Activated CD4-positive, alpha-beta T cell treated with anti-CD3 and anti-CD28 coated beads, Interleukin-2, amount 10 ng/mL, durations not matched to agents 7 days and 5 days (primary cell): ENCODE measurements at regions not wholly inside any gene's neighbourhood (a gene's known extent, or its start where the extent isn't known, plus 50 kb on each side); places are given as distances from the start of the nearest gene placed in this dataset.

Experiments
- CTCF ChIA-PET: fragments of 350-600 bp; sonication (Branson Sonifier 250); formaldehyde crosslinking; loops from one replicate; lab custom pipeline; 2021; ENCODE audit warnings: antibody characterized with exemption; lab: Charles Lee
- POLR2A ChIA-PET: fragments of 350-600 bp; sonication (Branson Sonifier 250); formaldehyde crosslinking; loops from one replicate; lab custom pipeline; 2021; ENCODE audit warnings: antibody characterized with exemption; lab: Charles Lee
- DNase-seq: peaks from one replicate; pipeline ENCODE4 v3.0.0-alpha.2; 2020
- H3K27ac Mint-ChIP-seq: one replicate; pipeline ENCODE4 v1.8.0; 2021; ENCODE audit warnings: mild to moderate bottlenecking, moderate library complexity, mixed read lengths
- H3K27me3 Mint-ChIP-seq: one replicate; pipeline ENCODE4 v1.8.0; 2021; ENCODE audit warnings: mixed read lengths
- H3K36me3 Mint-ChIP-seq: one replicate; pipeline ENCODE4 v1.8.0; 2021; ENCODE audit warnings: low read depth, mixed read lengths
- H3K4me1 Mint-ChIP-seq: one replicate; pipeline ENCODE4 v1.8.0; 2021; ENCODE audit warnings: mixed read lengths
- H3K4me3 Mint-ChIP-seq: one replicate; pipeline ENCODE4 v1.8.0; 2021; ENCODE audit warnings: mild to moderate bottlenecking, moderate library complexity, mixed read lengths
- H3K9me3 Mint-ChIP-seq: one replicate; pipeline ENCODE4 v1.8.0; 2021; ENCODE audit warnings: mixed read lengths

DNA sequence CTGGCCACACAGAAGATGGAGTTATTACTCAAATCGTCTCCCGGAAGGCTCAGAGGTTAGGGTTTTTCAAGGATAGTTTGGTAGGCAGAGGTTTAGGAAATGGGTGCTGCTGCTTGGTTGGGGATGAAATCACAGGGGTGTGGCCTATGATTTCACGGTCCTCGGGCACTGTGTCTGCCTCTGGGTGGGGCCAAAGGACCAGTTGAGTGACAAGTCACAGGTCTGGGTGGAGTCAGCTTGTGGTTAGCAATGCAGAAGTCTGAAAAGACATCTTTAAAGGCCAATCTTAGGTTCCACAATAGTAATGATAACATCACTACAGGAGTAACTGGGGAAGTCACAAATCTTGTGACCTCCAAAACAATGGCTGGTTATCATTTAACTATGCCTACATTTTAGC lies 387.8 kb downstream of the ZNF521 start:
- no peak for DNase-seq
- no peaks in the 10 kb centered on the region for H3K36me3 Mint-ChIP-seq
- H3K4me3 Mint-ChIP-seq = no peak overlapping the region
- ChIA-PET POLR2A (no interaction called here), CTCF (no interaction called here)
- H3K27ac Mint-ChIP-seq = no peak overlapping the region
- H3K27me3 Mint-ChIP-seq = no peaks in the 10 kb centered on the region
- H3K9me3 Mint-ChIP-seq = no peaks in the 10 kb centered on the region
- H3K4me1 Mint-ChIP-seq = no peaks in the 10 kb centered on the region

DNA sequence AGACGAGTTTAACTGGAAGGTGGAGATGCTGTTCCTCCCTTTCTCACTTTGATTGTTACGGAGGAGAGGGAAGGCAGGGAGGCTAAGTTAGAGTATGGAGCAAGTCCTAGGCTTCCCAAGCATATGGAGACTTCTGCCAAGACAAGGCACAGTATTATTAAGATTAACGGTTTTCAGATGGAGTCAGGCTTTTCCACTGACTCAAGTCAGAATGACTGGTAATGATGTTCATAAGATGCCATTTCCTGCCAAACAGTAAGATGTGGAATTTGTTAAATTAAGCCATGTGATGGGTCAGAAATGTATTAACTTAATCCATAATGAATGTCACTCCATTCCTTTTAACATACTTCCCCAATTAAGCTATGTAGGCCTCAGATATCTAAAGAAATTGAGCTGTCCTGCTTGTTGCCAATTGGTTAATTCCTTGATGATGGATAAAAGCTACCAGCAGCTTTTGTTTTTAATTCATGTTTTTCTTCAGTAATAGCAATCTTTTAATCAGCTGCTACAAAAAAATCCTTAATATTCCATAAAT lies 383.7 kb downstream of the ZNF521 start:
- no peaks in the 10 kb centered on the region for H3K4me1 Mint-ChIP-seq
- H3K4me3 Mint-ChIP-seq = no peak overlapping the region
- no peaks in the 10 kb centered on the region for H3K36me3 Mint-ChIP-seq
- DNase-seq = no peak
- H3K27me3 Mint-ChIP-seq = no peaks in the 10 kb centered on the region
- POLR2A ChIA-PET = no interaction called here
- peaks cover 4% of the 10 kb centered on the region for H3K9me3 Mint-ChIP-seq
- H3K27ac Mint-ChIP-seq = no peak overlapping the region
- CTCF ChIA-PET = no interaction called here

DNA sequence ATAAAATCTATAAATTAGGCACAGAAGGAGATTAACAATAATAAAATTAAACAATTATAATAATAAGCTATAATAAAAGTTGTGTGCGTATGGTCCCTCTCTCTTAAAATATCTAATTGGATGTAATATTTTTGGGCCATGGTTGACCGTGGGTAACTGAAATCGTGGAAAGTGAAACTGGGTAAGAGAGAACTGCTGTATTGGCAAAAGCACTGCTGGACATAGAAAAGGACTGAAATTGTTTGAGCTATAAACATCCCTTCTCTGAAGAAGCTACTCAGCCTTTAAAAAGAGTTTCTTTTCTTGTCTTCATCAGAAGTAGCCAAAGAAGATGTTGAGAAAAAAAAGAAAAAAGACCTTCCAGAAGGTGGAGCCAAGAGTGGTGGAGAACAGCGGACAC lies 379.4 kb downstream of the ZNF521 start:
- H3K4me3 Mint-ChIP-seq = no peak overlapping the region
- no peaks in the 10 kb centered on the region for H3K36me3 Mint-ChIP-seq
- H3K9me3 Mint-ChIP-seq = peaks cover 4% of the 10 kb centered on the region
- H3K4me1 Mint-ChIP-seq = no peaks in the 10 kb centered on the region
- CTCF ChIA-PET = no interaction called here
- POLR2A ChIA-PET = no interaction called here
- H3K27ac Mint-ChIP-seq = no peak overlapping the region
- H3K27me3 Mint-ChIP-seq = no peaks in the 10 kb centered on the region
- no peak for DNase-seq

DNA sequence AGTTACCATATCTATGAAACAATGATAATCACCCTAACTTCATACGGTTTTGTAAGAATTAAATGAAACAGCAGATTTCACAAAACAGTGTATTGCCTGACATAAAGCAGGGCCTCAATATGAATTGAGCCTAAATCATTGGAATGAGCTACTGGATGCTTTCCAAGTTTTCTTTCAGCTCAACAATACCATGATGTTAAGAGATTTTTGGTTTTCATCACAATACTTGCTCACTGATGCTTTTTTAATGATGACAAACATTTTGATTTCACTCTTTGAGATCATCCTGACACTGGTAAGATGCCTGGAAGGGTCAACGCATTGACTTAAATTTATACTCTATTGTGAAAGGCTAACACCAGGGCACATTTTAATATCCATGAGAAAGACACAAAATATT lies 377.5 kb downstream of the ZNF521 start:
- Mint-ChIP-seq H3K9me3 (peaks cover 4% of the 10 kb centered on the region), H3K36me3 (no peaks in the 10 kb centered on the region), H3K4me3 (no peak overlapping the region), H3K4me1 (no peaks in the 10 kb centered on the region), H3K27ac (no peak overlapping the region), H3K27me3 (no peaks in the 10 kb centered on the region)
- POLR2A ChIA-PET = no interaction called here
- DNase-seq = no peak
- CTCF ChIA-PET = no interaction called here

DNA sequence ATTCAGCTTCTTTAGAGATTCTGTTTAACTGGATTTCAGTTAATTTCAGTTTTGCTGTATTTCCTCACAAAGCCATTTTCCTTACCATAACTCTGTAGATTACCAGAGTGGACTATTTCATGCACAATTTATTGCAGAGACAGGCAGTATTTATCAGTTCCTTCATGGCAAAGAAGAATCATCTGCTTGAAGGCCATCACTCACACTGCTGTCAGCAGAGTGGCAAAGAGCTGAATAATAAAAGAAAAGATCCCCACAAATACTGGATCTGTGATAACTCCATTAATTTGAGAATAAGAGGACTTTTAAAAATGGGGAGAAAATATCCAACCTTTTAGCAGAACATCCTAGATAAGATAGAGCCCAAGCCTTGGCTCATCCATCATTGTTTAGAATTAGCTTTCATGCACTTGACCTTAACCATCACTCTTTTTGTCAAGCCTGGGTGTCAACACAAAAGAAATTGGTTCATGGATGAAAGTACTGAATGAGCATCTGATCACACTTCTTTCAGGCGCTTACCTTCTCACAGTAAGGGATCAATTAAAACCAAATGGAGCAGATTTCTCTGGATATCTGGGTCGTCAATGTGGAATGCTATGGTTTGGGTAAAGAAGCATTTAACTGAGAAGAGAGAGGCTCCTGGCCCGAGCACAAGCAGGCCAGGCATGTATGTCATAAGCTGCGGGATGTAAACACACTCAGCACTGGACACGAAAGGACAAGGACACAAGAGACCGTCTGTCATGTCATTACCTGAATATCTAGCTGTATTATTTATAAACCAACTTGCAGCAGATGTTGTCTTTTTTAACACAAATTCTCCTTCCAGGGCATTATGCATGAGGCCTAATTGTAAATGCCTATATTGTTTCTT lies 376.2 kb downstream of the ZNF521 start:
- Mint-ChIP-seq H3K4me1 (no peaks in the 10 kb centered on the region), H3K27ac (no peak overlapping the region), H3K36me3 (no peaks in the 10 kb centered on the region), H3K9me3 (no peaks in the 10 kb centered on the region), H3K27me3 (no peaks in the 10 kb centered on the region), H3K4me3 (no peak overlapping the region)
- no peak for DNase-seq
- ChIA-PET POLR2A (no interaction called here), CTCF (interaction anchor here (0.5 to 1.4 kb wide), 2 partner anchors 10 to 26 kb away, joined by 3 read pairs; no protein-coding TSS in a partner anchor)

DNA sequence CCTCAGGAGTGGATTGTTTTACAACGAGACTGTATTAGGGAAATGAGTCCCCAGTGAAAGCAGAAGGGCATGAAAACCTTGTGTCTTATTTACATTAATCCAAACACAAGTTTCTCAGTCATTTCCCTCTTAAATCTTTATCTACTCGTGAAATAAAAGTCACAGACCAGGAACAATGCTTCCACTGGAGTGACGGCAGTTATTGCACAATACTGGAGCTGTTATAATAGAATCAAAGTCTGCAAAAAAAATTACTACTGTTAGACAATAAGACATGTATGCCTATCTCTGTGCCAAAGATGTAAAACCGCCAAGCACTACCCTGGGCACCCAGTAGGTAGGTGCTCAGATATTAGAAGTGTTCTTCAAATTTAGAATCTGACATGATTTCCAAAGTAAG lies 375.5 kb downstream of the ZNF521 start:
- DNase-seq = no peak
- Mint-ChIP-seq H3K4me3 (no peak overlapping the region), H3K4me1 (no peaks in the 10 kb centered on the region), H3K27me3 (no peaks in the 10 kb centered on the region), H3K27ac (no peak overlapping the region), H3K9me3 (no peaks in the 10 kb centered on the region), H3K36me3 (no peaks in the 10 kb centered on the region)
- ChIA-PET POLR2A (no interaction called here), CTCF (interaction anchor here (1.4 kb wide), 1 partner anchor 11 kb away, joined by 3 read pairs; no protein-coding TSS in a partner anchor)

DNA sequence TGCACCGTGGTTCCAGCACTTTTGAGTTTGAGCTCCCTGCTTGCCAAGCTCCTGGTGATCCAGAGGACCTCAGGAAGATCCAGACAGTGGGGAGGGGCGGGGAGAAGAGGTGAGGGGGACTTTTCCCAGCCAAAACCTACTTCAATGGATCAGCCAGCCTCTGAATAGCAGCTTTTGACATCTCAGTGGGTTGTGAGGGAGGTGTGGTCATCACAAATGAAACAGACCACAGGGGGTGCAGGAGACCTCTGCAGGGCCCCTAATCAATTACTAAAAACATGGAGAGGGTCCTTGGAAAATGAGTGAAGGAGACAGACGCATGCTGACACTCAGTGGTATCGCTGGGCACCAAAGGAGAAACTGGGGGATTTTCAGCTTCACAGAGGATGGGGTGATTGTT lies 372.7 kb downstream of the ZNF521 start:
- CTCF ChIA-PET = no interaction called here
- Mint-ChIP-seq H3K27ac (no peak overlapping the region), H3K4me1 (no peaks in the 10 kb centered on the region), H3K36me3 (no peaks in the 10 kb centered on the region), H3K9me3 (no peaks in the 10 kb centered on the region), H3K4me3 (no peak overlapping the region), H3K27me3 (no peaks in the 10 kb centered on the region)
- no peak for DNase-seq
- POLR2A ChIA-PET = no interaction called here

DNA sequence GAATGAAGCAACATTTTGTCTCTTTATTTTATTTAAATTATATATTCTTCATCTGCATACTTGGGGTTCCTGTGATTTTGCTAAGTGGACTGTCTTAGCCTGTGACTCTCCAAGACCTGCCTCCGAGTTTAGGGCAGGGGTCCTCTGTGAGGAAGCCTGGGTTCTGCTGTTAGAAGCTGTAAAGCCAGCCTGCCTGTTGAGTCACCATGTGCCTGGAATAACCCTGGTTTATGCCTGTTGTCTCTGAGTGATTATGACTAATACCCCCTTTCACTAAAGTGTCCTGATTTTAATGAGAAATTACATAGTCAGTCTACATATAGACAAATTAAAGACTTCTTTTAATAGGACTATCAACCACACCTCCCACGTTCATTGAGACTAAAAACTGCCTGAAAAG lies 369.1 kb downstream of the ZNF521 start:
- Mint-ChIP-seq H3K4me3 (no peak overlapping the region), H3K4me1 (no peaks in the 10 kb centered on the region), H3K27ac (no peak overlapping the region), H3K36me3 (no peaks in the 10 kb centered on the region), H3K27me3 (peaks cover 3% of the 10 kb centered on the region), H3K9me3 (no peaks in the 10 kb centered on the region)
- no peak for DNase-seq
- POLR2A ChIA-PET = no interaction called here
- CTCF ChIA-PET = interaction anchor here (0.9 kb wide), 1 partner anchor 32 kb away, joined by 3 read pairs; no protein-coding TSS in a partner anchor

DNA sequence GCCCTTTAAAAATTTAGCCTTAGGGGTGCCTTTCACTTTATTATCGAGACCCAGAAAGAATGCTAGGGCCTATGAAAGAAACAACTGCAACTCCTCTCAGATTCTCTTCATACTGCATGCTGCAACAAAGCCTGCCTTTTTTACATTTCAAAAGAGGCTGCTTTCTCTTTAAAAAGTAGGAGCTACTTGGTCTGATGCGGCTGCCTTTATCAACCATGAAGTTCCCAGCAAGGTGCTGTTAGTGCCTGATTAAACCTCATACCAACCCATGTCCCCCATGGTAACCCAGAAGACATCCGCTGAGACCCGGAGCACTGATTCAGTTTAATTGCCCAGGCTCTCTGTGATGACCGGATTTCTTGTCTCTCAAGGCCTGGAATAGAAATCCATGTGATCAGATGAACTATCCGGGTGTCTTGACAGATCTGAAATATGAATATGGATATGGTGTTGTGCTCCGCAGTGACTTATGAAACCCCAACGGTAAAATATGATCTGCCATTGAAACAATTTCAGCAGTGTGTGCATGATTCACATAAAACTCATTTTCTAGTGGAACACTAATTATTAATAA lies 368.3 kb downstream of the ZNF521 start:
- DNase-seq = no peak
- Mint-ChIP-seq H3K27ac (no peak overlapping the region), H3K4me1 (no peaks in the 10 kb centered on the region), H3K36me3 (no peaks in the 10 kb centered on the region), H3K27me3 (peaks cover 3% of the 10 kb centered on the region), H3K4me3 (no peak overlapping the region), H3K9me3 (no peaks in the 10 kb centered on the region)
- ChIA-PET POLR2A (no interaction called here), CTCF (interaction anchor here (0.9 kb wide), 1 partner anchor 33 kb away, joined by 3 read pairs; no protein-coding TSS in a partner anchor)

DNA sequence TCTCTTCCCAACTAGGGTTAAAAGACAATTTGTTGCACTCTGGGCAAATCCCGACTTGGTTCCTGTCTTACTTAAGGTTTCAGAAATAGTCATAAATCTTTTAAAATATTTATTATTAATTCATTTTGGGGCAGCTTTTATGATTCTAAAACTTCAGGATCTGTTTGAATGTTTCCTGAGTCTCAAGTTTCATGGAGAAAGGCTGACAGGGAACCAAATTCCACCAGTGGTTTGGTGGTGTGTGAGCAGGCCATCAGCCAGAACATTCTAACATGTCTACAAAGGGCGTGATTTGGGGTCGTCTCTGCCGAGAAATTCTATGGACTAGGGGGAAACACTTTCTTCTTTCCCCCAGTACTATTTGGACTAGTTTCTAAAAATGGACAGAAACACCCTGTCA lies 366.4 kb downstream of the ZNF521 start:
- ChIA-PET POLR2A (no interaction called here), CTCF (no interaction called here)
- DNase-seq = no peak
- H3K27ac Mint-ChIP-seq = no peak overlapping the region
- H3K4me1 Mint-ChIP-seq = no peaks in the 10 kb centered on the region
- no peak overlapping the region for H3K4me3 Mint-ChIP-seq
- H3K9me3 Mint-ChIP-seq = no peaks in the 10 kb centered on the region
- peaks cover 3% of the 10 kb centered on the region for H3K27me3 Mint-ChIP-seq
- H3K36me3 Mint-ChIP-seq = no peaks in the 10 kb centered on the region

DNA sequence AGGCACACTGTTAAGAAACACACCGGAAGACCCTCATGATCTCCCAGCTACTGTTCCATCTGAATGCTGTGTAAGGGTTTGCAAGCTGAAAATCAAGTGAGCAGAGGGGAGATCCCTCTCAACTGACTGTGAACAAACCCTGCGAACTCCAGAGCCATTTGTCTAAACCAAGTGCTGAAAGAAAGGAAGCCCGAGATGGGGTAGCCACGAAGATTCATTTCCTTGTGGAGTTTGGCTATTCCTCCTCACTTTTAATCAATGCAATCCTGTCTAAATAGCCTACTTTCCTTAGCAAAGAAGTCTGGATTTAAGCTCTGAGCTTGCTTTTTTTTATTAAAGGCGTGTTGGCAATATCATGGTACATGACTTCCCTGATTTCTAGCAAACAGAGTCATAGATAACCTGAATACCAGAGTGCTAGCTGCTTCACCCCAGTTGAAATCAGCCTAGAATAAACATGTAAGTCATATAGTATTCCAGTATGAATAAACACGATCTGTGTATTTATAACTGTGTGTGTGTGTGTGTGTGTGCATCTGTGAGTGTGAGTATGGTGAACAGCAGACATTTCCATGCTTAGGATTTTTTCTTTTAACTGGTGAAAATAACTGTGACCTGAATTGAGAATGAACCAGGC lies 365.2 kb downstream of the ZNF521 start:
- Mint-ChIP-seq H3K36me3 (no peaks in the 10 kb centered on the region), H3K4me3 (no peak overlapping the region), H3K4me1 (no peaks in the 10 kb centered on the region), H3K27ac (no peak overlapping the region), H3K27me3 (peaks cover 3% of the 10 kb centered on the region), H3K9me3 (no peaks in the 10 kb centered on the region)
- no peak for DNase-seq
- ChIA-PET CTCF (no interaction called here), POLR2A (no interaction called here)

DNA sequence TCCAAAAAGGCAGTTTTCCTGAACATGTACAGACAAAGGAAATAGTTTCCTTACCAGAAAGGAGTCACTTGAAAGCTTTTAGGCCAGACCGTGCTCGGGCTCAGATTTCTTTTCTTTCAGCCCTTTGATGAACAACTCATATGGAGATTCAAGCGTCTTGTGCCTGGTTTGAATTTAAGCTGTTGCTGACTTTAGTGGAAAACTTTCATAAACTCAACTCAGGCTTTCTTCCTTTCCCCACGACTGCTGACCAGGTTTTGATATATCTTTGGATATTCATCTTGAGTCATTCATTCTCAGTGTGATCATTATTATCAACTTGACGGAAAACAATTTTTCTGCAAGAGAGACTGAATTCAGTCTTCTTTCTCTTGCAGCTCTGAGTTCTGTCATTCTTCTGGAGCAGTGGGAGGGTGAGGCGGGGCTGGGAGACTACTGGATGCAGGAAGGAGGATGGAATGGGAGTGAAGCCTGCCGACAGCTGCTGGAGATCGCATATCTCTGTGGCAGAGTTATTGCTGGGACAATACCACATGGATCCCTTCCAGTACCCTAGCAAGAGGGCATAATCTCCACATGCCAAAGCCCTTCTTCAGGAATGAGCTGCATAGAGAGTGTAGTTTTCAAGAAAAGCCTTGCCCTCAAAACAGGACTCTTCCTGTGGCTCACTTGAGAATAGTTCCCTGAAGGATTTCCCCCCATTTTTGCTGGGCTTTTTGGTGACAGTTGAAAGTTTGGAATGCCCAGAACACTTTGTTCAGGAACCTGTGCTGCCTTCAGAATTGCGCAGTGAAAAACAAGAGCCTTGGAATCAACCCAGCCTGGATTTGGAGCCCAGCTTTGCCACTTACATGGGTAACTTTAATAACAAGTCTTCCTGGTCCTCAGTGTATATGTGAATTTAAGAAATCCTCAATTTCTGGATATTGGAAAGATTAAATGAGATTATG lies 364.4 kb downstream of the ZNF521 start:
- Mint-ChIP-seq H3K4me1 (no peaks in the 10 kb centered on the region), H3K9me3 (no peaks in the 10 kb centered on the region), H3K36me3 (no peaks in the 10 kb centered on the region), H3K27ac (no peak overlapping the region), H3K27me3 (peaks cover 3% of the 10 kb centered on the region), H3K4me3 (no peak overlapping the region)
- DNase-seq = no peak
- ChIA-PET POLR2A (no interaction called here), CTCF (no interaction called here)
